IMR-90 (cell line): ENCODE measurements at regions not wholly inside any gene's neighbourhood (a gene's known extent, or its start where the extent isn't known, plus 50 kb on each side); places are given as distances from the start of the nearest gene placed in this dataset.

Experiments used
- ATAC-seq: fragments of 200-7000 bp; cut with Tn5 transposase; 2 replicates; pipeline ENCODE4 v1.9.1; 2020; ENCODE audit warnings: low read depth, mild to moderate bottlenecking, moderate library complexity
- BruUV-seq: library from RNA; stranded (reverse); fragments of 400-500 nt; replicated peaks from 2 replicates; lab custom pipeline; 2021; lab: Mats Ljungman, UMichigan
- CTCF ChIA-PET: fragments of 300-600 bp; formaldehyde crosslinking; extraction: SDS; loops from one replicate; lab custom pipeline; 2021; ENCODE audit warnings: antibody characterized with exemption; lab: Yijun Ruan, JAX
- POLR2A ChIA-PET: fragments of 300-600 bp; sonication (Branson Sonifier 250); formaldehyde crosslinking; loops from one replicate; lab custom pipeline; 2022; ENCODE audit warnings: antibody characterized with exemption; ENCODE audit not compliant: unreplicated experiment; lab: Charles Lee
- DNase-seq: peaks from one replicate; pipeline ENCODE4 v3.0.0; 2013
- H2AFZ ChIP-seq: replicated peaks from 2 replicates; pipeline ENCODE3; 2013; ENCODE audit warnings: low read length, mild to moderate bottlenecking; ENCODE audit not compliant: poor library complexity
- H2AK5ac ChIP-seq: 2 replicates; pipeline ENCODE4 v1.6.1; 2013; ENCODE audit warnings: low read depth, low read length, inconsistent platforms
- H2AK9ac ChIP-seq: replicated peaks from 2 replicates; pipeline ENCODE3; 2013; ENCODE audit warnings: mild to moderate bottlenecking, low read depth, low read length, moderate library complexity; ENCODE audit not compliant: poor library complexity
- H2BK120ac ChIP-seq: 2 replicates; pipeline ENCODE4 v1.6.1; 2013; ENCODE audit warnings: low read depth, low read length, inconsistent platforms
- H2BK15ac ChIP-seq: 3 replicates; pipeline ENCODE4 v1.6.1; 2013; ENCODE audit warnings: low read depth, low read length, inconsistent platforms
- H2BK20ac ChIP-seq: 2 replicates; pipeline ENCODE4 v1.6.1; 2013; ENCODE audit warnings: low read depth, mild to moderate bottlenecking, inconsistent platforms, low read length, moderate library complexity
- H2BK5ac ChIP-seq: 2 replicates; pipeline ENCODE4 v1.6.1; 2013; ENCODE audit warnings: mild to moderate bottlenecking, low read depth, low read length, inconsistent platforms; ENCODE audit not compliant: poor library complexity, severe bottlenecking
- H3K14ac ChIP-seq: replicated peaks from 2 replicates; pipeline ENCODE4 v1.6.1; 2013; ENCODE audit warnings: low read depth, low read length, inconsistent platforms
- H3K18ac ChIP-seq: 2 replicates; pipeline ENCODE4 v1.6.1; 2013; ENCODE audit warnings: low read depth, low read length, control low read depth
- H3K23ac ChIP-seq: 2 replicates; pipeline ENCODE4 v1.6.1; 2013; ENCODE audit warnings: low read depth, low read length, inconsistent platforms
- H3K27ac ChIP-seq: 2 replicates; pipeline ENCODE4 v1.5.1; 2013; ENCODE audit warnings: mild to moderate bottlenecking, control low read depth, low read length; ENCODE audit not compliant: insufficient read depth
- H3K27me3 ChIP-seq: 2 replicates; pipeline ENCODE4 v1.6.1; 2013; ENCODE audit warnings: low read length; ENCODE audit not compliant: control insufficient read depth, insufficient read depth
- H3K36me3 ChIP-seq: 2 replicates; pipeline ENCODE4 v1.6.1; 2013; ENCODE audit warnings: low read length, mixed read lengths; ENCODE audit not compliant: control insufficient read depth, insufficient read depth
- H3K4ac ChIP-seq: 2 replicates; pipeline ENCODE4 v1.6.1; 2013; ENCODE audit warnings: low read depth, low read length, inconsistent platforms
- H3K4me1 ChIP-seq: 2 replicates; pipeline ENCODE4 v1.6.1; 2013; ENCODE audit warnings: low read length, mixed read lengths; ENCODE audit not compliant: control insufficient read depth, insufficient read depth
- H3K4me2 ChIP-seq: 2 replicates; pipeline ENCODE4 v1.6.1; 2013; ENCODE audit warnings: low read depth, mild to moderate bottlenecking, control low read depth, low read length, moderate library complexity
- H3K4me3 ChIP-seq: 2 replicates; pipeline ENCODE4 v1.5.1; 2013; ENCODE audit warnings: low read depth, mild to moderate bottlenecking, control low read depth, low read length, moderate library complexity; ENCODE audit not compliant: insufficient read depth
- H3K56ac ChIP-seq: 2 replicates; pipeline ENCODE4 v1.6.1; 2013; ENCODE audit warnings: low read length, inconsistent platforms; ENCODE audit not compliant: insufficient read depth; ENCODE audit errors: extremely low read depth
- H3K79me1 ChIP-seq, 2 experiments: 2 replicates each; pipeline ENCODE4 v1.6.1; 2013; ENCODE audit warnings: low read length in 2 of 2, inconsistent platforms in 1 of 2, low read depth in 1 of 2
- H3K9ac ChIP-seq: 2 replicates; pipeline ENCODE4 v1.6.1; 2013; ENCODE audit warnings: low read depth, low read length, control low read depth
- H3K9me1 ChIP-seq: 2 replicates; pipeline ENCODE4 v1.6.1; 2013; ENCODE audit warnings: low read length, inconsistent platforms; ENCODE audit not compliant: insufficient read depth
- H3K9me3 ChIP-seq: 2 replicates; pipeline ENCODE4 v1.6.1; 2013; ENCODE audit warnings: low read length; ENCODE audit not compliant: control insufficient read depth, insufficient read depth
- H4K20me1 ChIP-seq: 2 replicates; pipeline ENCODE4 v1.6.1; 2013; ENCODE audit warnings: low read length, inconsistent platforms; ENCODE audit not compliant: insufficient read depth
- H4K5ac ChIP-seq: 2 replicates; pipeline ENCODE4 v1.6.1; 2013; ENCODE audit warnings: mild to moderate bottlenecking, low read depth, low read length, control low read depth
- H4K8ac ChIP-seq, 2 experiments: 2 replicates each; pipeline ENCODE4 v1.6.1; 2013; ENCODE audit warnings: low read depth in 2 of 2, low read length in 2 of 2, control low read depth in 1 of 2, inconsistent platforms in 1 of 2
- H4K91ac ChIP-seq: 2 replicates; pipeline ENCODE4 v1.6.1; 2013; ENCODE audit warnings: low read depth, low read length, inconsistent platforms; ENCODE audit not compliant: insufficient read depth
- POLR2A ChIP-seq: IDR thresholded peaks from 2 replicates; pipeline ENCODE4 v1.6.1; 2012; ENCODE audit warnings: mild to moderate bottlenecking, low read depth, low read length
- RCOR1 ChIP-seq: IDR thresholded peaks from 2 replicates; pipeline ENCODE4 v1.6.1; 2012; ENCODE audit warnings: mild to moderate bottlenecking, low read length, improper control_type of control experiment; ENCODE audit not compliant: insufficient replicate concordance
- dilution Hi-C: fragments of 300-500 bp; cut with HindIII; formaldehyde crosslinking; loops from one replicate; pipeline ENCODE4 v1.14.3; 2018; ENCODE audit warnings: low sequenced_read_pairs; ENCODE audit not compliant: unreplicated experiment
- in situ Hi-C: fragments of 300-500 bp; cut with MboI; formaldehyde crosslinking; loops from 3 replicates; pipeline ENCODE4 v1.14.3; 2019; ENCODE audit warnings: low sequenced_read_pairs, inconsistent platforms, mixed read lengths
- intact Hi-C: fragments of 100-400 bp; cut with micrococcal nuclease; formaldehyde crosslinking; loops from 2 replicates; pipeline ENCODE4 v1.10.0; 2022

DNA sequence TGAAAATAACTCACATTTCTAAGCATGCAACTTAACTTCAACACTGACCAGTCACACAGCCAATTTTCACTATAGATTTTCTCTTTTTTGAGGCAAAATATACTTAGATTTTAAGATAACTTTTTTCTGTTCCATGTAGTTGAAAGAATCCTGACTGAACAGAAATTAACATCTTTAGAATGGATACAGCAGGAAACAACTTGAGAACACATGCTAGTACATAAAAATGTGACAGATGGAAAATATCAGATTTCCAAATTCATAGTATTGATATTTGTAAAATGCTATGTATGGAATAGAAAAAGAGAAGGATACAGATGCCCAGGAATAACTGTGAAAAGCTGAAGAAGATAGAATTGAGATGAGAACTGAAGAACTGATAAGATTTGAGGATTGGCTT lies 1270.6 kb downstream of the KCNT2 start:
- no peak overlapping the region for H2BK20ac ChIP-seq
- H3K14ac ChIP-seq: no peak overlapping the region
- H4K8ac ChIP-seq: no peak overlapping the region
- no peak overlapping the region for H2AFZ ChIP-seq
- H4K5ac ChIP-seq: no peak overlapping the region
- no peak overlapping the region for H3K4me3 ChIP-seq
- no peak overlapping the region for H3K56ac ChIP-seq
- intact Hi-C loops (no loop called here), in situ Hi-C loops (no loop called here), dilution Hi-C loops (no loop called here)
- no peak overlapping the region for H3K27ac ChIP-seq
- H3K9me3 ChIP-seq: no peaks in the 10 kb centered on the region
- H4K20me1 ChIP-seq: no peaks in the 10 kb centered on the region
- no peaks in the 10 kb centered on the region for H3K9me1 ChIP-seq
- no peak overlapping the region for H3K4me2 ChIP-seq
- no peak overlapping the region for H2BK15ac ChIP-seq
- H3K18ac ChIP-seq: no peak overlapping the region
- no peak overlapping the region for H2AK9ac ChIP-seq
- H3K4me1 ChIP-seq: no peaks in the 10 kb centered on the region
- H3K36me3 ChIP-seq: no peaks in the 10 kb centered on the region
- H2AK5ac ChIP-seq: no peak overlapping the region
- no peaks in the 10 kb centered on the region for H3K27me3 ChIP-seq
- H3K9ac ChIP-seq: no peak overlapping the region
- TF ChIP-seq POLR2A (no peak), RCOR1 (no peak)
- H2BK120ac ChIP-seq: no peak overlapping the region
- ChIA-PET POLR2A (interaction anchor here (0.7 kb wide), 1 partner anchor 354 kb away, joined by 3 read pairs; no protein-coding TSS in a partner anchor), CTCF (no interaction called here)
- no peak overlapping the region for H4K91ac ChIP-seq
- no peak for DNase-seq
- H2BK5ac ChIP-seq: no peak overlapping the region
- no peak for ATAC-seq
- no peaks in the 10 kb centered on the region for H3K79me1 ChIP-seq
- H3K4ac ChIP-seq: no peak overlapping the region
- BruUV-seq: no TSS peak
- H3K23ac ChIP-seq: no peak overlapping the region
